GM12872 (cell line): ENCODE measurements at regions not wholly inside any gene's neighbourhood (a gene's known extent, or its start where the extent isn't known, plus 50 kb on each side); places are given as distances from the start of the nearest gene placed in this dataset.

Experiments
- TF ChIP-seq, protein P1 (sequence below): IDR thresholded peaks from 3 replicates; pipeline ENCODE4 v1.5.1; 2011; ENCODE audit warnings: low read depth, mild to moderate bottlenecking, low read length, moderate library complexity; ENCODE audit not compliant: insufficient read depth

DNA sequence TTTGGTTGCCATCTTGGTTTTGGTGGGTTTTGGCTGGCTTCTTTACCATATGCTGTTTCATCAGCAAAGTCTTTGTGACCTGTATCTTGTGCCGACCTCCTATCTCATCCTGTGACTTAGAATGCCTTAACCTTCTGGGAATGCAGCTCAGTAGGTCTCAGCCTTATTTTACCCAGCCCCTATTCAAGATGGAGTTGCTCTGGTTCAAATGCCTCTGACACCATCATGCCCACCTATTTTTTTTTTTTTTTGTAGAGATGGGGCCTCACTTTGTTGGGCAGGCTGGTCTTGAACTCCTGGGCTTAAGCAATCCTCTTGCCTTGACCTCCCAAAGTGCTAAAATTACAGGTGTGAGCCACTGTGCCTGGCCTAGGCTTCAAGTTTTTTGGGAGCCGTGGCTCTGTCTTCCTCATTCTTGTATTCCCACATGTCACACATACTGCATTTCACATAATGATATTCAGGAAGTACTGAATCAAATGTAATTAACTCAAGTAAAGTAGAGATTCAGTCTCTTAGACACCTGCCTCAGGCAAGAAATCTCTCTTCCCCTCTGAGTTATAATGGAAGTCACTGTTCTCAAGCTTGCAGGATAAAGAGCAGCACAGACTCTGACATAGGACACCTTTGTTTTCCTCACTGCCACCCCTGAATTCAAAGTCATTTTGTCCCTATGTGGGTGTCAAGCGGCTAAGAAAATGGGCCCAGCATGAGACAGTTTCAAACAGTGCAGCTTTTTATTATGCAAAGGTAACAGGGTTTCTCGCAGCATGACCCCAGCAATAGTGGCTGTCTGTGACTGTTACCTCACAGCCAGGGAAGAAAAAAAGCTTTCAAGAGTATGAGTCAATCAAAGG lies 159.0 kb downstream of the PTPN11 start:
- TF ChIP-seq, protein P1, sequence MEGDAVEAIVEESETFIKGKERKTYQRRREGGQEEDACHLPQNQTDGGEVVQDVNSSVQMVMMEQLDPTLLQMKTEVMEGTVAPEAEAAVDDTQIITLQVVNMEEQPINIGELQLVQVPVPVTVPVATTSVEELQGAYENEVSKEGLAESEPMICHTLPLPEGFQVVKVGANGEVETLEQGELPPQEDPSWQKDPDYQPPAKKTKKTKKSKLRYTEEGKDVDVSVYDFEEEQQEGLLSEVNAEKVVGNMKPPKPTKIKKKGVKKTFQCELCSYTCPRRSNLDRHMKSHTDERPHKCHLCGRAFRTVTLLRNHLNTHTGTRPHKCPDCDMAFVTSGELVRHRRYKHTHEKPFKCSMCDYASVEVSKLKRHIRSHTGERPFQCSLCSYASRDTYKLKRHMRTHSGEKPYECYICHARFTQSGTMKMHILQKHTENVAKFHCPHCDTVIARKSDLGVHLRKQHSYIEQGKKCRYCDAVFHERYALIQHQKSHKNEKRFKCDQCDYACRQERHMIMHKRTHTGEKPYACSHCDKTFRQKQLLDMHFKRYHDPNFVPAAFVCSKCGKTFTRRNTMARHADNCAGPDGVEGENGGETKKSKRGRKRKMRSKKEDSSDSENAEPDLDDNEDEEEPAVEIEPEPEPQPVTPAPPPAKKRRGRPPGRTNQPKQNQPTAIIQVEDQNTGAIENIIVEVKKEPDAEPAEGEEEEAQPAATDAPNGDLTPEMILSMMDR, result no peak

DNA sequence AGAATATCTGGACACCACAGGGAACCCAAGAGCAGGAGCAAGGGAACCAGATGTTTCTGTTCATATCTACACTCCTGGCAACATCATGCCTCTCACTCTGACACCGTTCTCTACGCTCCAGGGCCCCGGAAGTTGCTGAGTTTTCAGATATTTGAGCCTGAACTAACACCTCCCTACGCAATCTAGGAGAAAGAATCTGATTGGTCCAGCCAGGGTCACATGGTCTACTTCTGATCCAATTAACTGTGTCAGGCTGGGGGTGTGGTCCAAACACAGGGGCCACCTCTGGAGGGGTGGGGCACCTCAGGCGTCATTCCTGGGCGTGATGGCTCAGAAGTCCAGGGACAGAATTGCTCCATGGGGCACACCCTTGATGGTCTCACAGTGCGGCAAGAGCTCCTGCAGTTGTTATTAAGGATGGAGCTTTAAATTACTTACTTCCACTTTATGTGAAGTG lies 165.5 kb downstream of the PTPN11 start:
- TF ChIP-seq, protein P1, result no peak

DNA sequence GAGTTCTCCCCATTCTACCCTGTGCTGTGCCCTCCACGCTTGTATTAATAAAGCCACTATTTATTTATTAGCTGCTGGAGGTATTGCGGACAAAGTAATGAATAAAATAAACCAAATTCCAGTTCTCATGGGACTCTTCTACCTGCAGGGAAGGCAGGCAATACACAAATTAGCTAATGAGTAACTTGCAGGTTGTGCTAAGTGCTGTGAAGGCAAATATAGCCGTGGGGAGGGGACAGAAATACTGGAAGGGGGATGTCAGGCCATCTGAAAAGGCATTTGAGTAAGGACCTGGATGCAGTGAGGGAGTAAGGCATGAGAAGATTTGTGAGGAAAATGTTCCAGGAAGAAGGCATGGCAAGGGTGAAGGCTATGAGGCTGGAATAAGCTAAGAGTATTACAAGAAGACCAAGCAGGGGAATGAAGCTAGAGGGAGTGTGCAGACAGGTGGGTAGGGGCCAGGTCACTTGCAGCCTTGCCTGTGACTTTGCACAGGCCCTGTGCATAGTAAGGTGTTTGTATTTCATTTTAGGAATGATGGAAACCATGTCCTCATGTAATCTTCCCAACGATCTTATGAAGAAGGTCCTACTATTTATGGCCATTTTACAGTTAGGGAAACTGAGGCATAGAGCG lies 167.5 kb downstream of the PTPN11 start:
- TF ChIP-seq, protein P1, result no peak

GRCh38 chr12:112589275-112589674 lies 170.5 kb downstream of the PTPN11 start:
- TF ChIP-seq, protein P1, result no peak

- TF ChIP-seq, protein P1, result no peak
Measured at GRCh38 chr12:112590281-112590680, 171.5 kb downstream of the PTPN11 start.

GRCh38 chr12:112591488-112591887 lies 172.7 kb downstream of the PTPN11 start:
- TF ChIP-seq, protein P1, result no peak

DNA sequence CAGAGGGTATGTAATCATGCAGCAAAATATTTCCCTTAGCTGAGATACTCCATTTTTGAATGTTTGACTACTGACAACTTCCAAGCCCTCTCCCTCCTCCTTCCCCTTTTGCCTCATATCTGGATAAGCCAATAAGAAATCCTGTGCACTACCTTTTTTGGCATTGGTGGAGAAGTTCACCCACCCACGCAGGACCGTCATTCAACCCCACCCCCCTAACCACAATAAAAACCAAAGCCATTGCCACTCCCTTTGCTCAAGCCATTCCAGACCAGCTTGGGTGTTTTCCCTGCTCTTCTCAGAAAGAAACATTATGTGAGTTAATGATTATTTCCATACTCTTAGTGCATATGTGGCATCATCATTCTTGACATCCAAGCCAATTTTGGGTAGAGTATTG lies 176.7 kb downstream of the PTPN11 start:
- TF ChIP-seq, protein P1, result no peak
